SK-N-SH (cell line): ENCODE measurements at regions not wholly inside any gene's neighbourhood (a gene's known extent, or its start where the extent isn't known, plus 50 kb on each side); places are given as distances from the start of the nearest gene placed in this dataset.

ENCODE experiments used
- CTCF ChIA-PET: fragments of 300-600, 350-600 bp; formaldehyde crosslinking; extraction: SDS; loops from one replicate; lab custom pipeline; 2021; lab: Yijun Ruan, JAX
- POLR2A ChIA-PET: fragments of 350-600 bp; sonication (Branson Sonifier 250); formaldehyde crosslinking; extraction: SDS; loops from one replicate; lab custom pipeline; 2020; ENCODE audit warnings: antibody characterized with exemption, inconsistent platforms; lab: Yijun Ruan, JAX
- DNase-seq: peaks from one replicate; pipeline ENCODE4 v3.0.0; 2012
- H2AFZ ChIP-seq: fragments of 200-600 bp; sonication (generic); 2 replicates; pipeline ENCODE4 v1.8.1; 2016; ENCODE audit warnings: antibody characterized with exemption, mild to moderate bottlenecking, low read depth
- H3F3A ChIP-seq: fragments of 200-600 bp; sonication (generic); replicated peaks from 2 replicates; pipeline ENCODE3; 2016; ENCODE audit warnings: antibody characterized with exemption, mild to moderate bottlenecking; ENCODE audit not compliant: insufficient read depth
- H3K27ac ChIP-seq, 2 experiments: fragments of 200-500 bp in 1 of 2; fragments of 200-600 bp in 1 of 2; sonication (Bioruptor generic) in 1 of 2; sonication (generic), shearing (Covaris generic) in 1 of 2; 2 replicates each; pipeline versions ENCODE4 v1.5.1 to v1.6.1; 2014 to 2016; ENCODE audit warnings: low read depth in 2 of 2, inconsistent platforms in 1 of 2, low read length in 1 of 2, mild to moderate bottlenecking in 1 of 2, mixed read lengths in 1 of 2
- H3K27me3 ChIP-seq: fragments of 200-600 bp; sonication (generic), shearing (Covaris generic); 2 replicates; pipeline ENCODE4 v1.6.1; 2016; ENCODE audit warnings: mixed run types; ENCODE audit not compliant: insufficient read depth
- H3K36me3 ChIP-seq, 2 experiments: fragments of 200-500 bp in 1 of 2; fragments of 200-600 bp in 1 of 2; sonication (Bioruptor generic) in 1 of 2; sonication (generic) in 1 of 2; replicated peaks in 1 of 2; 2 replicates each; pipeline versions ENCODE3 to v1.5.1; 2014 to 2016; ENCODE audit warnings: low read length in 1 of 2, mild to moderate bottlenecking in 1 of 2; ENCODE audit not compliant: insufficient read depth in 2 of 2, control insufficient read depth in 1 of 2
- H3K4me1 ChIP-seq, 2 experiments: fragments of 200-500 bp in 1 of 2; fragments of 200-600 bp in 1 of 2; sonication (Bioruptor generic) in 1 of 2; sonication (generic), shearing (Covaris generic) in 1 of 2; 2 replicates each; pipeline versions ENCODE4 v1.5.1 to v1.6.1; 2014 to 2016; ENCODE audit warnings: low read depth in 1 of 2, low read length in 1 of 2, mixed run types in 1 of 2; ENCODE audit not compliant: insufficient read depth in 2 of 2, control insufficient read depth in 1 of 2
- H3K4me2 ChIP-seq: fragments of 200-600 bp; sonication (generic), shearing (Covaris generic); 2 replicates; pipeline ENCODE4 v1.6.1; 2017; ENCODE audit warnings: mixed run types
- H3K4me3 ChIP-seq, 2 experiments: fragments of 200-500 bp in 1 of 2; fragments of 200-600 bp in 1 of 2; sonication (Bioruptor generic) in 1 of 2; sonication (generic), shearing (Covaris generic) in 1 of 2; 2 replicates each; pipeline versions ENCODE4 v1.5.1 to v1.8.1; 2014 to 2016; ENCODE audit warnings: low read depth in 2 of 2, inconsistent platforms in 1 of 2, low read length in 1 of 2, mild to moderate bottlenecking in 1 of 2, mixed read lengths in 1 of 2, moderate library complexity in 1 of 2
- H3K79me2 ChIP-seq: fragments of 200-600 bp; sonication (generic); 2 replicates; pipeline ENCODE4 v1.8.1; 2017; ENCODE audit warnings: mild to moderate bottlenecking; ENCODE audit not compliant: insufficient read depth
- H3K9ac ChIP-seq: fragments of 200-600 bp; sonication (generic); 2 replicates; pipeline ENCODE4 v1.6.1; 2017; ENCODE audit warnings: mixed run types
- H3K9me2 ChIP-seq: fragments of 200-600 bp; sonication (generic); 2 replicates; pipeline ENCODE4 v1.6.1; 2017; ENCODE audit warnings: mixed run types
- H3K9me3 ChIP-seq: fragments of 200-600 bp; sonication (generic); 2 replicates; pipeline ENCODE4 v1.6.1; 2017; ENCODE audit warnings: mixed run types, mild to moderate bottlenecking, moderate library complexity
- H4K20me1 ChIP-seq: fragments of 200-600 bp; sonication (generic); 2 replicates; pipeline ENCODE4 v1.6.1; 2017; ENCODE audit warnings: mild to moderate bottlenecking, mixed run types; ENCODE audit not compliant: insufficient read depth
- CHD2 ChIP-seq: fragments of 150-350 bp; IDR thresholded peaks from 2 replicates; pipeline ENCODE4 v1.6.1; 2018; ENCODE audit warnings: low read length; ENCODE audit not compliant: partially characterized antibody
- ELF1 ChIP-seq: IDR thresholded peaks from 2 replicates; pipeline ENCODE4 v1.4.0; 2012
- EP300 ChIP-seq, 2 experiments: IDR thresholded peaks; 2 replicates each; pipeline versions ENCODE4 v1.4.0 to v1.6.1; 2012; ENCODE audit warnings: borderline replicate concordance in 1 of 2, low read depth in 1 of 2, low read length in 1 of 2
- FOSL2 ChIP-seq: IDR thresholded peaks from 2 replicates; pipeline ENCODE4 v1.4.0; 2012; ENCODE audit warnings: low read depth, mild to moderate bottlenecking, moderate library complexity, borderline replicate concordance
- FOXJ3 ChIP-seq: sonication (generic); formaldehyde crosslinking; IDR thresholded peaks from 2 replicates; pipeline ENCODE4 v1.5.1; 2020; ENCODE audit warnings: mild to moderate bottlenecking, missing genetic modification reagents
- GATA2 ChIP-seq: sonication (generic); formaldehyde crosslinking; IDR thresholded peaks from 2 replicates; pipeline ENCODE4 v1.5.0; 2020; ENCODE audit warnings: mild to moderate bottlenecking, missing genetic modification reagents
- IRF3 ChIP-seq: fragments of 150-350 bp; IDR thresholded peaks from 2 replicates; pipeline ENCODE4 v1.6.1; 2016; ENCODE audit warnings: mild to moderate bottlenecking, low read depth, low read length
- JUND ChIP-seq: IDR thresholded peaks from 2 replicates; pipeline ENCODE4 v1.4.0; 2012
- MAX ChIP-seq: IDR thresholded peaks from 2 replicates; pipeline ENCODE4 v1.4.0; 2012; ENCODE audit warnings: low read depth
- MEF2A ChIP-seq: IDR thresholded peaks from 2 replicates; pipeline ENCODE4 v1.4.0; 2012; ENCODE audit warnings: low read depth, borderline replicate concordance
- MXI1 ChIP-seq: IDR thresholded peaks from 2 replicates; pipeline ENCODE4 v1.6.1; 2012; ENCODE audit warnings: mild to moderate bottlenecking, low read depth, low read length, improper control_type of control experiment
- NFIC ChIP-seq: IDR thresholded peaks from 2 replicates; pipeline ENCODE4 v1.4.0; 2012; ENCODE audit warnings: borderline replicate concordance
- NRF1 ChIP-seq: IDR thresholded peaks from 2 replicates; pipeline ENCODE4 v1.6.1; 2012; ENCODE audit warnings: low read depth, mild to moderate bottlenecking, low read length
- RAD21 ChIP-seq: IDR thresholded peaks from 2 replicates; pipeline ENCODE4 v1.6.1; 2012; ENCODE audit warnings: mild to moderate bottlenecking, low read length
- RCOR1 ChIP-seq: fragments of 150-350 bp; IDR thresholded peaks from 2 replicates; pipeline ENCODE4 v1.6.1; 2017; ENCODE audit warnings: antibody characterized with exemption, low read length
- REST ChIP-seq: IDR thresholded peaks from 2 replicates; pipeline ENCODE4 v1.6.1; 2012; ENCODE audit warnings: mild to moderate bottlenecking, low read depth, low read length, moderate library complexity
- RXRA ChIP-seq: IDR thresholded peaks from 2 replicates; pipeline ENCODE4 v1.4.0; 2012; ENCODE audit warnings: low read depth, mild to moderate bottlenecking, borderline replicate concordance
- SIN3A ChIP-seq: IDR thresholded peaks from 2 replicates; pipeline ENCODE4 v1.6.1; 2012; ENCODE audit warnings: low read depth, mild to moderate bottlenecking, low read length, moderate library complexity, borderline replicate concordance
- SMC3 ChIP-seq: IDR thresholded peaks from 2 replicates; pipeline ENCODE4 v1.6.1; 2012; ENCODE audit warnings: low read depth, low read length, improper control_type of control experiment
- TAF1 ChIP-seq: IDR thresholded peaks from 2 replicates; pipeline ENCODE4 v1.6.1; 2012; ENCODE audit warnings: low read depth, mild to moderate bottlenecking, low read length, moderate library complexity, borderline replicate concordance
- TEAD4 ChIP-seq: IDR thresholded peaks from 2 replicates; pipeline ENCODE4 v1.4.0; 2012; ENCODE audit warnings: mild to moderate bottlenecking, borderline replicate concordance; ENCODE audit not compliant: insufficient read depth
- YY1 ChIP-seq: IDR thresholded peaks from 2 replicates; pipeline ENCODE4 v1.4.0; 2012; ENCODE audit warnings: low read depth, mild to moderate bottlenecking
- WGBS: methylation state at CpG from one replicate; pipeline ENCODE4 v1.1.6; 2017; ENCODE audit warnings: low lambda C conversion rate; 5-methylcytosine and 5-hydroxymethylcytosine counted together
- TF ChIP-seq, protein P1 (sequence below): fragments of 150-350 bp; IDR thresholded peaks from 2 replicates; pipeline ENCODE4 v1.6.1; 2017; ENCODE audit warnings: antibody characterized with exemption, low read length, low read depth, borderline replicate concordance
- TF ChIP-seq, protein P2 (sequence below): IDR thresholded peaks from 2 replicates; pipeline ENCODE4 v1.4.0; 2012; ENCODE audit warnings: low read depth, borderline replicate concordance
- TF ChIP-seq, protein P3 (sequence below): IDR thresholded peaks from 2 replicates; pipeline ENCODE4; 2012

DNA sequence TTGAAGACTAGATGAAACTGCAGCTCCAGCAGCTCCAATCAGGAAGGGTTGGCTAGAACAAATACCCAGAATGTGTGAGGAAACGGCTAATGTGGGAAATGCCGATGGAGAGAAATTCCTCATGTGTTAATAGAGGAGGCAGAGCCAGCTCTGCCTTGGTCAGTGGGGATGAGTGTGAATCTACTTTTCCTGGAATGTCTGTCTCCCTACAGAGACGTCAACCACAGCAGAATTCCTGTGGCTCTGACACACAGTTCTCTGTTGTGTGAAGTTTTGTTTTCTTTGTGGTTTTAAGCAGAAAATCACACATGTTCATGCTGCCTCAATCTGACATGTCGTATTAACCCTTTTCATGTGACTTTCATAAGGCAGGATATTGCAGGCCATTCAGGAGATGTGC lies 476.6 kb upstream of the WWC1 start (continued):
- no peak for TF ChIP-seq REST
- TF ChIP-seq TAF1, result no peak
- TF ChIP-seq MAX, result 0 out of 2 replicates have a peak, but pooled peaks have one; percentile 14
- TF ChIP-seq, protein P1, sequence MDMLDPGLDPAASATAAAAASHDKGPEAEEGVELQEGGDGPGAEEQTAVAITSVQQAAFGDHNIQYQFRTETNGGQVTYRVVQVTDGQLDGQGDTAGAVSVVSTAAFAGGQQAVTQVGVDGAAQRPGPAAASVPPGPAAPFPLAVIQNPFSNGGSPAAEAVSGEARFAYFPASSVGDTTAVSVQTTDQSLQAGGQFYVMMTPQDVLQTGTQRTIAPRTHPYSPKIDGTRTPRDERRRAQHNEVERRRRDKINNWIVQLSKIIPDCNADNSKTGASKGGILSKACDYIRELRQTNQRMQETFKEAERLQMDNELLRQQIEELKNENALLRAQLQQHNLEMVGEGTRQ, result no peak
- TF ChIP-seq, protein P2, sequence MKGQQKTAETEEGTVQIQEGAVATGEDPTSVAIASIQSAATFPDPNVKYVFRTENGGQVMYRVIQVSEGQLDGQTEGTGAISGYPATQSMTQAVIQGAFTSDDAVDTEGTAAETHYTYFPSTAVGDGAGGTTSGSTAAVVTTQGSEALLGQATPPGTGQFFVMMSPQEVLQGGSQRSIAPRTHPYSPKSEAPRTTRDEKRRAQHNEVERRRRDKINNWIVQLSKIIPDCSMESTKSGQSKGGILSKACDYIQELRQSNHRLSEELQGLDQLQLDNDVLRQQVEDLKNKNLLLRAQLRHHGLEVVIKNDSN, result no peak
- no peak for TF ChIP-seq RCOR1
- peak in 1 of 2 experiments; percentile 32; a peak in 1 of 4 replicates for TF ChIP-seq EP300 (IDR thresholded peaks at IDR 0.05; ENCODE audit: borderline replicate concordance in 1 of 2, low read depth in 1 of 2, low read length in 1 of 2)
- no peak for TF ChIP-seq FOXJ3 (CRISPR knock-in tag)
- no peak for TF ChIP-seq RXRA
- TF ChIP-seq, protein P3, sequence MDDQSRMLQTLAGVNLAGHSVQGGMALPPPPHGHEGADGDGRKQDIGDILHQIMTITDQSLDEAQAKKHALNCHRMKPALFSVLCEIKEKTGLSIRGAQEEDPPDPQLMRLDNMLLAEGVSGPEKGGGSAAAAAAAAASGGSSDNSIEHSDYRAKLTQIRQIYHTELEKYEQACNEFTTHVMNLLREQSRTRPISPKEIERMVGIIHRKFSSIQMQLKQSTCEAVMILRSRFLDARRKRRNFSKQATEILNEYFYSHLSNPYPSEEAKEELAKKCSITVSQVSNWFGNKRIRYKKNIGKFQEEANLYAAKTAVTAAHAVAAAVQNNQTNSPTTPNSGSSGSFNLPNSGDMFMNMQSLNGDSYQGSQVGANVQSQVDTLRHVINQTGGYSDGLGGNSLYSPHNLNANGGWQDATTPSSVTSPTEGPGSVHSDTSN, result peak; percentile 57
- TF ChIP-seq YY1, result no peak
- no peak; the same call in 1 of the 2 replicates for TF ChIP-seq NFIC
- no peak for TF ChIP-seq SIN3A
- no peak for TF ChIP-seq RAD21
- no peak for TF ChIP-seq NRF1

- ChIA-PET POLR2A (no interaction called here), CTCF (no interaction called here)
- Histone ChIP-seq H3K79me2 (no peaks in the 10 kb centered on the region), H2AFZ (no peak overlapping the region), H3K9me3 (no peaks in the 10 kb centered on the region), H3K27me3 (no peaks in the 10 kb centered on the region), H3K4me2 (no peak overlapping the region), H3K36me3 (no peaks in the 10 kb centered on the region), H4K20me1 (no peaks in the 10 kb centered on the region), H3K9ac (no peak overlapping the region), H3F3A (no peaks in the 10 kb centered on the region), H3K27ac (no peak overlapping the region), H3K4me3 (no peak overlapping the region), H3K9me2 (no peaks in the 10 kb centered on the region), H3K4me1 (peaks cover 0 to 6% of the 10 kb centered on the region in 2 experiments; a peak in 1 of 4 replicates)
- WGBS, result 48% methylated on average over 3 of the region's 3 CpGs
- DNase-seq, result no peak
- TF ChIP-seq TEAD4, result no peak
- no peak for TF ChIP-seq GATA2
- no peak for TF ChIP-seq MXI1
- no peak for TF ChIP-seq IRF3
- no peak for TF ChIP-seq SIN3A
- TF ChIP-seq MEF2A, result no peak
- TF ChIP-seq EP300 (IDR thresholded peaks at IDR 0.05; ENCODE audit: borderline replicate concordance in 1 of 2, low read depth in 1 of 2, low read length in 1 of 2), result no peak
- no peak for TF ChIP-seq JUND
- TF ChIP-seq RCOR1, result no peak
- no peak for TF ChIP-seq NFIC
- no peak for TF ChIP-seq CHD2
- no peak for TF ChIP-seq FOSL2
- no peak for TF ChIP-seq FOXJ3 (CRISPR knock-in tag)
- no peak for TF ChIP-seq SMC3
- no peak for TF ChIP-seq ELF1
Observed at GRCh38 chr5:167816354-167816753, 475.1 kb upstream of the WWC1 start.
